GM21367 (cell line): ENCODE measurements at regions not wholly inside any gene's neighbourhood (a gene's known extent, or its start where the extent isn't known, plus 50 kb on each side); places are given as distances from the start of the nearest gene placed in this dataset.

Source experiments
- ATAC-seq: cut with Tn5 transposase; IDR thresholded peaks from one replicate; pipeline ENCODE4 v1.9.1; 2021; ENCODE audit not compliant: unreplicated experiment

GRCh38 chr16:73713251-73713650, 583.4 kb upstream of the PSMD7 start:
- no peak for ATAC-seq

- no peak for ATAC-seq
These were observed 585.1 kb upstream of the PSMD7 start for GRCh38 chr16:73711406-73712080.

GRCh38 chr16:73710526-73710925, 586.1 kb upstream of the PSMD7 start:
- ATAC-seq: no peak

- no peak for ATAC-seq
These were observed 588.8 kb upstream of the PSMD7 start for GRCh38 chr16:73707863-73708262.

- no peak for ATAC-seq
These were observed 592.7 kb upstream of the PSMD7 start for GRCh38 chr16:73703891-73704290.

GRCh38 chr16:73697336-73697735, 599.3 kb upstream of the PSMD7 start:
- ATAC-seq: no peak

- ATAC-seq: no peak
These were observed 603.8 kb upstream of the PSMD7 start for GRCh38 chr16:73692861-73693260.

GRCh38 chr16:73683804-73684203, 612.8 kb upstream of the PSMD7 start:
- ATAC-seq: no peak

- ATAC-seq: no peak
These were observed 624.2 kb upstream of the ZFHX3 start for GRCh38 chr16:73672135-73672534.

- no peak for ATAC-seq
These were observed 623.2 kb upstream of the ZFHX3 start for GRCh38 chr16:73670836-73671820.

- no peak for ATAC-seq
These were observed 621.8 kb upstream of the ZFHX3 start for GRCh38 chr16:73669535-73670274.

- no peak for ATAC-seq
These were observed 615.8 kb upstream of the ZFHX3 start for GRCh38 chr16:73663720-73664119.

GRCh38 chr16:73636196-73636595, 588.3 kb upstream of the ZFHX3 start:
- no peak for ATAC-seq

- ATAC-seq: no peak
These were observed 581.1 kb upstream of the ZFHX3 start for GRCh38 chr16:73629011-73629410.

GRCh38 chr16:73617738-73618137, 569.8 kb upstream of the ZFHX3 start:
- no peak for ATAC-seq

GRCh38 chr16:73616770-73617169, 568.8 kb upstream of the ZFHX3 start:
- no peak for ATAC-seq

GRCh38 chr16:73616166-73616753, 568.3 kb upstream of the ZFHX3 start:
- ATAC-seq: no peak

GRCh38 chr16:73615071-73615940, 567.4 kb upstream of the ZFHX3 start:
- ATAC-seq: no peak

- ATAC-seq: no peak
These were observed 566.2 kb upstream of the ZFHX3 start for GRCh38 chr16:73614131-73614530.

- no peak for ATAC-seq
These were observed 562.8 kb upstream of the ZFHX3 start for GRCh38 chr16:73610605-73611156.
